GM12872 (cell line): ENCODE measurements at regions not wholly inside any gene's neighbourhood (a gene's known extent, or its start where the extent isn't known, plus 50 kb on each side); places are given as distances from the start of the nearest gene placed in this dataset.

Experiments
- CTCF ChIP-seq: IDR thresholded peaks from 3 replicates; pipeline ENCODE4 v1.5.1; 2011; ENCODE audit warnings: low read depth, mild to moderate bottlenecking, low read length, moderate library complexity; ENCODE audit not compliant: insufficient read depth

GRCh38 chr14:104344818-104345620 lies 206.6 kb downstream of the KIF26A start:
- TF ChIP-seq CTCF, result no peak

- TF ChIP-seq CTCF, result no peak
Measured at GRCh38 chr14:104345621-104346462, 207.5 kb downstream of the KIF26A start.

- TF ChIP-seq CTCF, result no peak
Measured at GRCh38 chr14:104346608-104347007, 208.2 kb downstream of the KIF26A start.

GRCh38 chr14:104348741-104349140 lies 210.4 kb downstream of the KIF26A start:
- TF ChIP-seq CTCF, result no peak

GRCh38 chr14:104349950-104350349 lies 211.6 kb downstream of the KIF26A start:
- TF ChIP-seq CTCF, result no peak

- no peak for TF ChIP-seq CTCF
Measured at GRCh38 chr14:104350463-104351185, 212.2 kb downstream of the KIF26A start.
